ENCODE measurements at regions not wholly inside any gene's neighbourhood (a gene's known extent, or its start where the extent isn't known, plus 50 kb on each side); places are given as distances from the start of the nearest gene placed in this dataset.

GRCh38 chr7:79775911-79776310 is 322.4 kb upstream of the MAGI2 start:
- Histone ChIP-seq H3K4me1 (ENCODE audit: low read length) (no peaks in the 10 kb centered on the region), H3K36me3 (replicated peaks; ENCODE audit: insufficient read depth, low read length) (no peaks in the 10 kb centered on the region), H4K20me1 (ENCODE audit: insufficient read depth, low read length) (no peaks in the 10 kb centered on the region), H3K9me2 (replicated peaks; ENCODE audit: insufficient read depth, low read length) (no peaks in the 10 kb centered on the region; the same call in 1 of the 2 replicates), H3K27me3 (replicated peaks; ENCODE audit: insufficient read depth, low read length) (no peaks in the 10 kb centered on the region), H3F3A (ENCODE audit: insufficient read depth, low read length) (no peaks in the 10 kb centered on the region), H3K9me3 (replicated peaks; ENCODE audit: insufficient read depth, low read length) (no peaks in the 10 kb centered on the region), H3K9ac (ENCODE audit: low read length) (no peak overlapping the region), H2AFZ (ENCODE audit: low read length) (no peak overlapping the region), H3K4me2 (ENCODE audit: low read depth, low read length) (no peak overlapping the region), H3K27ac (ENCODE audit: low read length) (no peak overlapping the region), H3K79me2 (ENCODE audit: low read length) (no peaks in the 10 kb centered on the region), H3K4me3 (ENCODE audit: low read length) (no peak overlapping the region)
- no peak for DNase-seq
- TF ChIP-seq EZH2phosphoT487 (IDR thresholded peaks at IDR 0.05; ENCODE audit: low read length): no peak
- TF ChIP-seq, protein P1, sequence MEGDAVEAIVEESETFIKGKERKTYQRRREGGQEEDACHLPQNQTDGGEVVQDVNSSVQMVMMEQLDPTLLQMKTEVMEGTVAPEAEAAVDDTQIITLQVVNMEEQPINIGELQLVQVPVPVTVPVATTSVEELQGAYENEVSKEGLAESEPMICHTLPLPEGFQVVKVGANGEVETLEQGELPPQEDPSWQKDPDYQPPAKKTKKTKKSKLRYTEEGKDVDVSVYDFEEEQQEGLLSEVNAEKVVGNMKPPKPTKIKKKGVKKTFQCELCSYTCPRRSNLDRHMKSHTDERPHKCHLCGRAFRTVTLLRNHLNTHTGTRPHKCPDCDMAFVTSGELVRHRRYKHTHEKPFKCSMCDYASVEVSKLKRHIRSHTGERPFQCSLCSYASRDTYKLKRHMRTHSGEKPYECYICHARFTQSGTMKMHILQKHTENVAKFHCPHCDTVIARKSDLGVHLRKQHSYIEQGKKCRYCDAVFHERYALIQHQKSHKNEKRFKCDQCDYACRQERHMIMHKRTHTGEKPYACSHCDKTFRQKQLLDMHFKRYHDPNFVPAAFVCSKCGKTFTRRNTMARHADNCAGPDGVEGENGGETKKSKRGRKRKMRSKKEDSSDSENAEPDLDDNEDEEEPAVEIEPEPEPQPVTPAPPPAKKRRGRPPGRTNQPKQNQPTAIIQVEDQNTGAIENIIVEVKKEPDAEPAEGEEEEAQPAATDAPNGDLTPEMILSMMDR (IDR thresholded peaks at IDR 0.05; ENCODE audit: low read length): no peak
- no peak for TF ChIP-seq EZH2 (optimal IDR thresholded peaks at IDR 0.05; ENCODE audit: low read depth, low read length)

- H2AFZ ChIP-seq (ENCODE audit: low read length): no peak overlapping the region
- no peak overlapping the region for H3K27ac ChIP-seq (ENCODE audit: low read length)
- H3K4me1 ChIP-seq (ENCODE audit: low read length): no peaks in the 10 kb centered on the region
- no peaks in the 10 kb centered on the region for H4K20me1 ChIP-seq (ENCODE audit: insufficient read depth, low read length)
- H3K4me2 ChIP-seq (ENCODE audit: low read depth, low read length): no peak overlapping the region
- H3K79me2 ChIP-seq (ENCODE audit: low read length): no peaks in the 10 kb centered on the region
- no peaks in the 10 kb centered on the region for H3F3A ChIP-seq (ENCODE audit: insufficient read depth, low read length)
- H3K27me3 ChIP-seq (replicated peaks; ENCODE audit: insufficient read depth, low read length): no peaks in the 10 kb centered on the region
- no peak overlapping the region for H3K4me3 ChIP-seq (ENCODE audit: low read length)
- no peaks in the 10 kb centered on the region for H3K36me3 ChIP-seq (replicated peaks; ENCODE audit: insufficient read depth, low read length)
- no peak overlapping the region for H3K9ac ChIP-seq (ENCODE audit: low read length)
- no peaks in the 10 kb centered on the region; the same call in 1 of the 2 replicates for H3K9me2 ChIP-seq (replicated peaks; ENCODE audit: insufficient read depth, low read length)
- TF ChIP-seq, protein P1 (IDR thresholded peaks at IDR 0.05; ENCODE audit: low read length): no peak
- TF ChIP-seq EZH2 (optimal IDR thresholded peaks at IDR 0.05; ENCODE audit: low read depth, low read length) (no peak), EZH2phosphoT487 (IDR thresholded peaks at IDR 0.05; ENCODE audit: low read length) (no peak)
- DNase-seq: no peak
- H3K9me3 ChIP-seq (replicated peaks; ENCODE audit: insufficient read depth, low read length): no peaks in the 10 kb centered on the region
These were observed 320.7 kb upstream of the MAGI2 start for GRCh38 chr7:79774150-79774549.

DNA sequence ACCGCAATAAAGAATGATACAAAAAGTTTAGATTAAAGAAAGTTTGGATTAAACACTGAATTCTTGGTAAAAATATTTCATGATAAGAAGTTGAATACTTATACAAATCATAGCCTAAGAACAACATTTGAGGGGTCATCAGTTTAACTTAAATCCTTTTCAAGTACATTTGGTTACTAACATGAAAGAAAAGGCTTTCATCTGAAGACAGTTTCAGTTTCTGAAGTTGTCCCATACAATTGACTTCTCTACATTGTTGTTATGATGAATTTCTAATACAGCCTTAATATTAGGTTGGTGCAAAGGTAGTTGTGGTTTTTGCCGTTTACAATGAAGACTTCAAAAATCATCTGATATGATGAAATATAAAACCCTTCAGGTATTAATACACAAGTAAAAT is 317.5 kb upstream of the MAGI2 start:
- peak; percentile 56 for DNase-seq
- Histone ChIP-seq H3K9me3 (replicated peaks; ENCODE audit: insufficient read depth, low read length) (no peaks in the 10 kb centered on the region), H3K36me3 (replicated peaks; ENCODE audit: insufficient read depth, low read length) (no peaks in the 10 kb centered on the region), H3K4me3 (ENCODE audit: low read length) (no peak overlapping the region), H4K20me1 (ENCODE audit: insufficient read depth, low read length) (no peaks in the 10 kb centered on the region), H3K9ac (ENCODE audit: low read length) (no peak overlapping the region), H3K79me2 (ENCODE audit: low read length) (no peaks in the 10 kb centered on the region), H3K4me1 (ENCODE audit: low read length) (no peaks in the 10 kb centered on the region), H3F3A (ENCODE audit: insufficient read depth, low read length) (no peaks in the 10 kb centered on the region), H2AFZ (ENCODE audit: low read length) (no peak overlapping the region), H3K27ac (ENCODE audit: low read length) (no peak overlapping the region), H3K27me3 (replicated peaks; ENCODE audit: insufficient read depth, low read length) (no peaks in the 10 kb centered on the region), H3K4me2 (ENCODE audit: low read depth, low read length) (no peak overlapping the region), H3K9me2 (replicated peaks; ENCODE audit: insufficient read depth, low read length) (no peaks in the 10 kb centered on the region; the same call in 1 of the 2 replicates)
- no peak for TF ChIP-seq EZH2 (optimal IDR thresholded peaks at IDR 0.05; ENCODE audit: low read depth, low read length)
- TF ChIP-seq, protein P1 (IDR thresholded peaks at IDR 0.05; ENCODE audit: low read length): no peak
- no peak for TF ChIP-seq EZH2phosphoT487 (IDR thresholded peaks at IDR 0.05; ENCODE audit: low read length)
